Lower lobe of right lung (tissue), 2 donors: ENCODE measurements at regions not wholly inside any gene's neighbourhood (a gene's known extent, or its start where the extent isn't known, plus 50 kb on each side); places are given as distances from the start of the nearest gene placed in this dataset.

Experiments used
- ATAC-seq, 2 donors: fragments of 200-7000 bp; cut with Tn5 transposase; one replicate each; pipeline ENCODE4 v1.9.1; 2020 to 2022; ENCODE audit warnings: mild to moderate bottlenecking in 2 of 2, moderate library complexity in 2 of 2
- DNase-seq: peaks from one replicate; pipeline ENCODE4 v3.0.0-alpha.2; 2020
- H3K27ac ChIP-seq: fragments of 200-600 bp; one replicate; pipeline ENCODE4 v1.8.0; 2022
- H3K27me3 ChIP-seq: fragments of 200-600 bp; one replicate; pipeline ENCODE4 v1.8.0; 2022; ENCODE audit warnings: low read depth
- H3K36me3 ChIP-seq: fragments of 200-600 bp; one replicate; pipeline ENCODE4 v1.8.0; 2022; ENCODE audit warnings: mild to moderate bottlenecking
- H3K4me1 ChIP-seq: fragments of 200-600 bp; one replicate; pipeline ENCODE4 v1.8.0; 2022
- H3K4me3 ChIP-seq: fragments of 200-600 bp; one replicate; pipeline ENCODE4 v1.8.0; 2022; ENCODE audit warnings: mild to moderate bottlenecking
- H3K9me3 ChIP-seq: fragments of 200-600 bp; one replicate; pipeline ENCODE4 v1.8.0; 2022
- intact Hi-C: fragments of 100-400 bp; cut with DNase I; formaldehyde crosslinking; loops from one replicate; pipeline ENCODE4 v1.11.0; 2022
- TF ChIP-seq, protein P1 (sequence below): fragments of 200-600 bp; IDR thresholded peaks from one replicate; pipeline ENCODE4 v1.8.0; 2022; ENCODE audit warnings: antibody characterized with exemption, mild to moderate bottlenecking
- donor health status: DM: no; HTN: yes; CAD: no; lungs with severe emphysema.

DNA sequence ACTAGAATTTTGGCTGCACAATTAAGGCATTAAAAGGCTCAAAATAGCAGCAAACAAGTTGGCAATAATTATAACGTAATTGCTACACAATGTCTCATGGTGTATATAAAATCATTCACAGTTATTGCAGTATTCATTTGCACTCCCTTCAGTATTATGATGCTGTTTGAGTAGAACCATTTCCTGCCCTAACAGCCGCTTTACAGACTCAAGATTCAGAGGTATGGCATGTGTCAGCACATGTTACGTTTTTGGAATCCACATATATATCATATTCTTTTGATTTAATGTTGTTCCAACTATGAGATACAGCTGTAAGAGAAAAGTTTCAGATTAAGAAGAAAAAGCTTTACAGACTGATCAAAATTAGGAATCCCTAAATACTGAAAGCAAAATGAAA, 56.3 kb upstream of the NCKAP5 start:
- Histone ChIP-seq H3K36me3 (no peaks in the 10 kb centered on the region), H3K27ac (no peak overlapping the region), H3K9me3 (no peaks in the 10 kb centered on the region), H3K4me1 (no peaks in the 10 kb centered on the region), H3K4me3 (no peak overlapping the region), H3K27me3 (no peaks in the 10 kb centered on the region)
- DNase-seq (no peak), ATAC-seq (no peak)
- TF ChIP-seq, protein P1, sequence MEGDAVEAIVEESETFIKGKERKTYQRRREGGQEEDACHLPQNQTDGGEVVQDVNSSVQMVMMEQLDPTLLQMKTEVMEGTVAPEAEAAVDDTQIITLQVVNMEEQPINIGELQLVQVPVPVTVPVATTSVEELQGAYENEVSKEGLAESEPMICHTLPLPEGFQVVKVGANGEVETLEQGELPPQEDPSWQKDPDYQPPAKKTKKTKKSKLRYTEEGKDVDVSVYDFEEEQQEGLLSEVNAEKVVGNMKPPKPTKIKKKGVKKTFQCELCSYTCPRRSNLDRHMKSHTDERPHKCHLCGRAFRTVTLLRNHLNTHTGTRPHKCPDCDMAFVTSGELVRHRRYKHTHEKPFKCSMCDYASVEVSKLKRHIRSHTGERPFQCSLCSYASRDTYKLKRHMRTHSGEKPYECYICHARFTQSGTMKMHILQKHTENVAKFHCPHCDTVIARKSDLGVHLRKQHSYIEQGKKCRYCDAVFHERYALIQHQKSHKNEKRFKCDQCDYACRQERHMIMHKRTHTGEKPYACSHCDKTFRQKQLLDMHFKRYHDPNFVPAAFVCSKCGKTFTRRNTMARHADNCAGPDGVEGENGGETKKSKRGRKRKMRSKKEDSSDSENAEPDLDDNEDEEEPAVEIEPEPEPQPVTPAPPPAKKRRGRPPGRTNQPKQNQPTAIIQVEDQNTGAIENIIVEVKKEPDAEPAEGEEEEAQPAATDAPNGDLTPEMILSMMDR, result no peak
- intact Hi-C loops, result no loop called here

DNA sequence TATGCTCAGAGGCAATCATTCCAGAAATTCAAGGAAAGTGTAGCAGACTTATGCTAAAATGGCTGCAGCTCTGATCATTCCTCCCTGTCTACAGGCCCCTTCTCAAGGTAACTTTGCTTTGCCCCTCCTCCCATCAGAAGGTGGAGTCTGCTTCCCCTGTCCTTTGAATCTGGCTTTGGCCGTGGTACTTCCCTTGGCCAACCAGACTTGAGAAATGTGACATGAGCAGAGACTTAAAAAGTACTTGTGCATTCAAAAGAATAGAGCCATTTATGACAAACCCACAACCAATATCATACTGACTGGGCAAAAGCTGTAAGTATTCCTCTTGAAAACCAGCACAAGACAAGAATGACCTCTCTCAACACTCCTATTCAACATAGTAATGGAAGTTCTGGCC, 59.5 kb upstream of the NCKAP5 start:
- no peak for DNase-seq
- no peaks in the 10 kb centered on the region for H3K4me1 ChIP-seq
- intact Hi-C loops, result no loop called here
- no peak for ATAC-seq
- TF ChIP-seq, protein P1, result no peak
- no peaks in the 10 kb centered on the region for H3K9me3 ChIP-seq
- no peaks in the 10 kb centered on the region for H3K36me3 ChIP-seq
- no peak overlapping the region for H3K27ac ChIP-seq
- H3K4me3 ChIP-seq, result no peak overlapping the region
- no peaks in the 10 kb centered on the region for H3K27me3 ChIP-seq

DNA sequence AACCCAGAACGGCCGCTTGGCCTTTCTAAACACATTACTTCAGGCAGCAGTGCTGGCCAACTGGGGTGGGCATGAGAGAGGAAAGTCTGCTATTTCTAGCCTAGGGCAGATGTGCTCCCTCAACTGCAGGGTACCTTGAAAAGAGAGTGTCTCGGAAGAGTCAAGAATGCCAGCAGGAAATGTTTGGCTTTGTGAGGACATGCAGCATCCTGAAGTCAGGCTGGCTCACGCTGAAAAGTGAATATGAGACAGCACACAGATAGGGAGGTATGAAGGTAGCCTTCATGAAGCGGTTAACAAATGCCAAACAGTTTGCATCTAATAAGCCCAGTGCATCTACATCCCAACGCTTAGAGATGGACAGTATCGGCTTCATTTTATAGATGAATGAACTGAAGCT, 65.0 kb upstream of the NCKAP5 start:
- TF ChIP-seq, protein P1, result no peak
- intact Hi-C loops, result no loop called here

DNA sequence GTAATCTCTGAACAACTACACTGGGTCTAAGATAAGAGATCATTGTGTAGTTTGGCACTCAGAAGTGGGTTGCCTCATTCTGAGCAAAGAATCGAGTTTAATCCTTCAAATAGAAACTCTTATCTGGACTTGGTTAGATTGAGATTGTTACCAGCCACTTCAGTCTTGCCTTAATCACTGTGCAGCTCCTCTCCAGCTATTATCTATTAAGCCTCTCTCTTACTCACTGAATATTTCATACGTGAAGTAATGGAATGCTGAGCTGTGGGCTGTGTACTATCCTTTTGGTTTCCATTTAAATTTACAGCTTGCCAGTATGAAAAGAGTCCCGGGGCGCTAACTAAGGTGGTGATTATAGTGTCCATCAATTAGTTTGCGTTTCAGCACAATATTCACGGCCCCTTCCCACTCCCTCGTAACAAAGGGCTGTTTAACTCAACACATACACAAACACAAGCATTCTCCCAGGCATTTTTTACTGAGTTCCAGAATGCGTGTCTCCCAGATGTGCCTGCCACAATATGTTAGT, 65.7 kb upstream of the NCKAP5 start:
- TF ChIP-seq, protein P1, result no peak
- Histone ChIP-seq H3K27me3 (no peaks in the 10 kb centered on the region), H3K4me3 (no peak overlapping the region), H3K4me1 (no peaks in the 10 kb centered on the region), H3K9me3 (no peaks in the 10 kb centered on the region), H3K27ac (no peak overlapping the region), H3K36me3 (no peaks in the 10 kb centered on the region)
- ATAC-seq (peak in 1 of 2 donors; percentile 71), DNase-seq (no peak)
- intact Hi-C loops, result no loop called here

More for the DNA sequence above, 65.0 kb upstream of the NCKAP5 start:
- H3K27ac ChIP-seq, result no peak overlapping the region
- no peaks in the 10 kb centered on the region for H3K27me3 ChIP-seq
- H3K4me3 ChIP-seq, result no peak overlapping the region
- no peaks in the 10 kb centered on the region for H3K4me1 ChIP-seq
- ATAC-seq, result no peak
- no peaks in the 10 kb centered on the region for H3K36me3 ChIP-seq
- H3K9me3 ChIP-seq, result no peaks in the 10 kb centered on the region
- no peak for DNase-seq

DNA sequence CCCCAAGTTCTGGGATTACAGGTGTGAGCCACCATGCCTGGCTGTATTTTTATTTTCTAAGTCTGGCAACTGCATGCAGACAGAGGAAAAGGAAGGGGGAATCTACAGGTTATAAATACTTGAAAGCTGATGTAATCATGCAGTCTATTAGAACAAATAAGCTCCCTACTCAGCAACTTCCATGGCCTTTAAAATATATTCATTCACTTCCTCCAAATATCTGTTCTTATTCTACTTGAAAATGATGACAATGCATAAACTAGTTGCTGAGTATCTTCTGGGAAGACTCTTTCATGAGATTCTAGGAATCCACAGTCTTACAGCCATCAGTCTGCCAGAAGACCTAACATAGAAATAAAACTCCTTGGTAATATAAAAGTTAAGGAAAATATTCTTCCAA, 66.9 kb upstream of the NCKAP5 start:
- Histone ChIP-seq H3K4me3 (no peak overlapping the region), H3K4me1 (no peaks in the 10 kb centered on the region), H3K36me3 (no peaks in the 10 kb centered on the region), H3K9me3 (no peaks in the 10 kb centered on the region), H3K27me3 (no peaks in the 10 kb centered on the region), H3K27ac (no peak overlapping the region)
- DNase-seq (no peak), ATAC-seq (no peak)
- TF ChIP-seq, protein P1, result no peak
- intact Hi-C loops, result no loop called here

DNA sequence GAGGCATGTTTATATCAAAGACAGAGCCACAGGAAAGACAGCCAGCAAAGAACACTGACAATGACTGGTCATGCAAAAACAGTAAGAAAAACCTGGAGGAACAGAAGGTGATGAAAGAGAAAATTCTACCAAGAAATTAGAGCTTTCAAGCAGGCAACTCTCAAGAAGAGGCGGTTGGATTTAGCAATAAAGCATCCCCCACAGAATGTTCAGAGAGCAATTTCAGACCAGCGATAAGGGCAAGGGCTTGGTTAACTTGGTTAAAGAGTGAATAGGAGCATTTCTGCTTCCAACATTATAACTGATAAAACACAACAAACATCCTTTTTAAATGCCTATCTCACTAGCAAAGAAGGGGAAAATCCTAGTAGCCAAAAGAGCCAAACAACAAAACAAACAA, 68.0 kb upstream of the NCKAP5 start:
- no peak overlapping the region for H3K27ac ChIP-seq
- H3K27me3 ChIP-seq, result no peaks in the 10 kb centered on the region
- intact Hi-C loops, result no loop called here
- H3K4me1 ChIP-seq, result no peaks in the 10 kb centered on the region
- DNase-seq, result no peak
- H3K36me3 ChIP-seq, result no peaks in the 10 kb centered on the region
- H3K4me3 ChIP-seq, result no peak overlapping the region
- no peak for ATAC-seq
- TF ChIP-seq, protein P1, result no peak
- H3K9me3 ChIP-seq, result no peaks in the 10 kb centered on the region
